Fibroblast of skin of abdomen (primary cell): ENCODE measurements at regions not wholly inside any gene's neighbourhood (a gene's known extent, or its start where the extent isn't known, plus 50 kb on each side); places are given as distances from the start of the nearest gene placed in this dataset.
"Not testable (repeated sequence)": the region's sequence is repeated elsewhere in the genome, so short reads cannot be mapped to it uniquely, and the experiment has no call there.

Experiments used
- DNase-seq: peaks from one replicate; pipeline ENCODE4 v3.0.0-alpha.2; 2013

DNA sequence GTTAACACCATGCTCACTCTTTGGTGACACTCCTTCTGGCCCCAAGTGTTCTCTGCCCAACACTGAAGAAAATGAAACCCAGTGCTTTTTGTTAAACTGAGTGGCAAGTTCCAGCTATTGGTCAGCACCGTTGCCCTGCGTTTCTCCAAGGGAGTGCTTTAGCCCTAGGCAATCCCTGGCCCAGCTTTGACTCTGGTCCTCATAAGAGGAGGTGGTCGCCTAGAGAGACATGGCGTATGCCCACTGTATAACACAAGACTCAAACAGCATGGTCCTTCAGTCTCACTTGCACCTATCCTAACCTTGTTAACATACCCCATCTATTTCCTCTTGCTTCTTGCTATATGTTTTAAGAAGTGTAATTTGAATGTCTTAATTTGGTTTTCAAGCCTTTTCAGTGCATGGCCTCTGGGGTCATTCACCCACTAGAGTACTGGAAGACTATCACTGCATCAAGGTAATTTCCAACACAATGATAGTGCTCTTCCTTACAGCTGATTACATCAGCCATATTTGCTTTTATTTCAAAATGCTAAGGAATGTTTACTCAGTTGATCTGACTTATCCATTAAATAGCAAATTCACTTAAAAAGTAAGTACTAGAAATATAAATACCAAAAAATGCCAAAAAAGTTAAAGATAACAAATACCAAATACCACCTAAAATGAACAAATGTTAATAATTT, 190.5 kb upstream of the SOX21 start:
- DNase-seq, result no peak

DNA sequence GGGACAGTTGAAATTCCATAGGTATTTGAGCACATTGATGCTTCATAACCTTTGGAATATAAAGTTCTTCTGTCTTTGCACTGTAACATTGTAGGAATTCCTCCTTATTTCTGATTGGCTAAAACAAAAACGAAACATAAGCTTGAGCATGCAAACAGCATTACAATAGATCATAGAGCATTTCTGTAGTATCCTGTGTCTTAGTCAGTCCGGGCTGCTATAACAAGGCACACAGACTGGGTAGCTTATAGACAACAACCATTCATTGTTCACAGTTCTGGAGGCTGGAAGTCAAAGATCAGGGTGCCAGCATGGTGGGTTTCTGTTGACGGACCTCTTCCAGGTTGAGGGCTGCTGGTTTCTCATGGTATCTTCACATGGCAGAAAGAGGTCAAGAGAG, 188.7 kb upstream of the SOX21 start:
- no peak for DNase-seq

DNA sequence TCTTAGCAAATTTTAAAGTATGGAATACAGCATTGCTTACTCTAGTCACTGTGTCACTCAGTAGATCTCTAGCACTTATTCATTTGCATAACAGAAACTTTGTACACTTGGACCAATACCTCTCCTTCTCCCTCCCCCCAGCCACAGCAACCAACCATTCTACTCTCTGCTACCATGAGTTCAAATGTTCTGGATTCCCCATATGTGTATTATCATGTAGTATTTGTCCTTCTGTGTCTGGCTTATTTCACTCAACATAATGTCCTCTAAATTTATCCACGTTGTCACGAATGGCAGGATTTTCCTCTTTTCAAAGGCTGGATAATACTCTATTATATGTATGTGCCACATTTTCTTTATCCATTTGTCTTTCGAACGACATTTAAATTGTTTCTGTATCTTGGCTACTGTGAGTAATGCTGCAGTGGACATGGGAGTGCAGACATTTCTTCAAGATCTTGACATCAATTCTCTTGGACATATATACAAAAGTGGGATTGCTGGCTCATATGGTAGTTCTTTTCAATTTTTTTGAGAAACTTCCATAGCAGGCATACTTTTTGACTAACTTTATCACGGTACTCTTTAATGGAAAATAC, 184.5 kb upstream of the SOX21 start:
- no peak for DNase-seq

DNA sequence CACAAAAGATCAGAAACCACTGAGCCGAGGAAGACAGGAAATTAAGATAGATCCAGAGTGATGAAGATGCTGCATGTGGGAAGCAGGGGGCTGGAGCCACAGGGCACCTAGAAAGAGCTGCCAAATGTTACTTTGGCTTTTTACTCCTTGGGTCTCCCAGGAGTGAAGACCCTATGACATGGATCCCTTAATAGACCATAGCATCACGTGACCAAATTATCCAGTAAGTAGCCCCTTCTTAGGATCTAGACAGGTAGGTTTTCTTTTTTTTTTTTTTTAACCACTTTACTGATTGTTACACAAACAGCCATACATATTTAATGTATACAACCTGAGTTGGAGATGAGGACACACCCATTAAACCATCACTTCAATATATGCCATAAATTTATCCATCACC, 183.9 kb upstream of the SOX21 start:
- no peak for DNase-seq

DNA sequence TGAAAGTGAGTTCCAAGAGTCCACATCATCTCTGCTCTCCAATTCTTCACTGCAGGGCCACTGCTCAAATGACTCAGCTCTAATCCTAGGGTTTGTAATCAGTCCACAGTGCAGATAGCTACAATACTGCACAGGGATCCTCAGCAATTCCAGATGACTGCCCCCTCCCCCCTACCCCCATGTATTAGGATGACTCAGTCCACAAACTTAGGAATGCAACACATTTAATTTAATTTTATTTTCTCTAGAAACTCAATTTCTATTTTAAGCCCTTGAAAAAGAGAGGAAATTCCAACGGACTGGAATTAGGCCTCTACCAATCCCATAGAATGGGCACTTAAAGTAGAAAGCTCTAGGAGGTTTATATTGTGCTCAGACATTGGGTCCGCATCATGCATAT, 173.8 kb upstream of the SOX21 start:
- DNase-seq, result peak; percentile 87

DNA sequence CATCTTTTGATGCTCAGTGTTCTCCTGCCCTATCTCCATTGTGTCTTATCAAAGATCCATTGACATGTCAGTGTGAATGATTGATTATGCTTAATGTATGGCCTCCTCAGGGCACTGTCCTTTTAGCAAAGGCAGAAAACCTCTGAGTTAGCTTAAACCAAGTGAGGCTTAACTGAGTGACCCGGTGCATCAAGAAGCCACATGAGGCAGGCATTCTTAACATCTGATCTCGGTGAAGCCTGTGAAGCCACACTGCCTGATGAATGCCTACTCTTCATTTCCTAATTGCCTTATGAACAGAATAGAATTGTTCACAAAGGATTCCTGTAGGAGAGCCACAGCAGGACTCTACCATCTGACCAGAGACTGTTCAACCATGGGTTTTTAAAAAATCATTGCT, 168.1 kb upstream of the SOX21 start:
- DNase-seq, result no peak

DNA sequence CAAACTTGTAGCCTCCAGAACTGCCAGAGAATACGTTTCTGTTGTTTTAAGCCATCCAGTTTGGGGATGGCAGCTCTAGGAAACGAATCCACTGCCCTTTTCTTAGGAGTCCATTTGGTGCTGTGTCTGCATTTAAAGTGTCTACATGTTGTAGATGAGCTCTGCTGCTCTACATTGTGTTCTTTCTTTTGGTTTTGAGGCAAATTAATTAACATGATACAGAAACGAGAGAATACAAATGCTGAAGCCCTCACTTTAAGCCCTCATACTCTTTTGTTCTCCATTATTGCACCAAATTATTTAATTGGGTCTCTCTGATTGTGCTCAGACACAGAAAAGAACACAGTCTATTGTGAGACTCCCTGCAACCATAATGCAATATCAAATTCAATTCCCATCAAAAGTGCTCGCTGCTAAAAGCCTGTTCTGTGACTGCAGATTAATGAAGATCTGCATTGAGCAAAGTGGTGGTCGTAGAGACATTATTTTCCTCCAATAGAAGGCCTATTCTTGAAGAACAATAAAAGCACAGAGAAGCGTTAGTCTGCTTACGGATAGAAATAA, 166.3 kb upstream of the SOX21 start:
- DNase-seq, result no peak

DNA sequence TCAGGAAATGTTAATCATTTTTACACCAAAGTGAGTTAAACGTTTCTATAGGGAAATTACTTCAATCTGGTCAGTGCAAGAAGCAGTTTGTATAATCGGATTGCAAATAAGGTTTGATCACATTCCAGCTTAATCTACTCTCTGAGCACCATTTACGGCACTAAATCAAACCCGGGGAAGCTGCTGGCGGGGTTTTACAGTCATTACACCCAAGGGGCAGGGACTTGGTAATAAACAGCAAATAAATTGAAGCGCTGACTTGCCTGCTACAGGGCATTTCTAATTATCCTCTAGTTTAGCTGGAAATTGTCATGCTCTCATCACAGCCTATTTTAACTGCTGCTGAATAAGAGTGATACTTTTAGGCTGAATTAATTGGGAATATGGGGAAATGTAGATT, 152.1 kb upstream of the SOX21 start:
- DNase-seq, result no peak

DNA sequence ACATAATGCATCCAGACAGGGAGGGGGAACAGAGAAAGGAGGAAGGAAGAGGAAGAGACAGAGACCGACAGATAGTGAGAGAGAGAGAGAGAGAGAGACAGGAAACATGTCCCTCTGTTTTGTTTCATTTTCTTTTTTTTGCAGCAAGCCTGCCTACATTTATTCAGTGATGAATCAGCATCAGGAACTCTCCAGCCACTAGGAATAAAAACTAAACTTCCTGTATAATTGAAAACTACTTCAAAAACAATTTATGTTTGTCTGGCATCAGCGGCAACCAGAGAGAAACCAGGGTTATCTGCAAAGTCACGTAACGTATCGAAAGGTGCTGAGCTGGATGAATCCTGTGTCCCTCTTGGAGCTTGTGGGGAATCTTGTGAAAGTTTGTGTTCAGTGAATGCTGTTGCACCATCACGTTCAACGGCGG, 148.6 kb upstream of the SOX21 start:
- DNase-seq, result peak; percentile 12

DNA sequence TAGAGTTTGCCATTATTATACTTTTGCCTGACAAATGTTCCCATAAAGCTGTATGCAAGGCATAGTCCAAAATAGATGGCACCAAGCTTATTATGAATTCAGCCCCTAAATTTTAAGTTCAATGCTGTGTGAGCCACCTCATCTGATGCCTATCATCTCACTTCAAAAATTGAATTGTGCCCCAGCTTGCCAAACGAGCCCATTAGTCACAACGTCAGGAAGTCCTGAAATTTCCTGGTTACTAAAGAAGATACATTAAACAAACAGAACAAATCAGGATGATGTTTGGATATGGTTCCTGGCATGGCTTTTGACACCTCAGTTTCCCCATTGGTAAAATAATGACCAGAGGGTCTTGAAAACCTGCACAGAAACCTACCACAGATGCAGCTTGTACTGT, 147.5 kb upstream of the SOX21 start:
- DNase-seq, result no peak

DNA sequence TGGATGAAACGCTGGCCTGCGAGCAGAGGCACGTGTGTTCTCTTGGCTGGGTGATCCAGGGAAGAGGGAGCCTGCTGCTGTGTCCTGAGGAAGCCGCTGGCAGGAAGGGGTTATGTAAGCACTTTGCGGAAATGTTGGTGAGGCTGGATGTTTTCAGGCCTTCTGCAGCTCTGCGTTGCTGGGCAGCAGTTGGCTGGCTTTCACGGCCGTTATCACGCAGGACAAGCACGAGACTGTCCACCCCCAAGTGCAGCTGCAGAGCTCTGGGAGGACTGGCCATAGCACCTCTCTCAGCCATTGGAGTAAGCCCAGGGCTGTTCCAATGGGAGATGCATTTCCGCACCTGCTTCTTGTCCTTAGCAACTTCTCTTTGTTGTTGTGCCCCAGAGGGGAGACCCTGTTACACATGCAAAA, 146.9 kb upstream of the SOX21 start:
- DNase-seq, result no peak

DNA sequence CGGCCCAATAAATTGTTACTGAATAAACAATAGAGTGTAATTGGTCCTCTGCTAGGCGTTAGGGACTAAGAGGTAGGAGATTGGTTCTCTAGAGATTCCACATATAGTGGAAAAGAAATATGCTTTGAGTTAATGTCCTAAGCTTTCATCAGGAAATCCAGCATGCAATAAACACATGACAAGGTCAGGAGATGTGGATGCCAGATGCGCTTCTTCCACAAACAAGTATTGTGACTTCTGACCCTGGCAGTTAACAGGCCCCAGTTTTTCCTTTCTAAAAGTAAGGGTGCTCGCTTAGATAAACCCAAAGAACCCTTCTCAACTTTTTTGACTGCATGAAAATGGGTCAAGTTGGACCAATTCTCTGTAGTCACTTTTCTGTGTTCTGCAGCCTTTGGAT, 146.5 kb upstream of the SOX21 start:
- no peak for DNase-seq

DNA sequence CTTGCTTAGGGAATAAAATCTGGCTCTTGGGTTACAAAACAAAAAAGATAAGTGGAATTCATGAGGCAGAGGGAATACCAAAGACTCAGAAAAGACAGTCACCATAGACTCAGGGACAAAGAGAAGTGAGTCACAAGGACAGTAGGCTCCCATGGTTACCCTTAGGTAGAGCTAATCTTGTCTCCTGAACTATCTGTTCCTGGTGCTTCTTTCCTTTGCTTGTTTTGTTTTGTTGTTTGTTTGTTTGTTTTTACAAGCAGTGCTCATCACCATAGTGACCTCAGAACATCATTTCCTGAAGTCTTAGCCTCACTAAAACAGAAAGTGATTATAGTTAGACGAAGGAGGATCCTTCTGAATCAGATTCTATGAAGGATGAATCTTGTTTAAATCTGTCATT, 142.3 kb upstream of the SOX21 start:
- DNase-seq, result no peak

DNA sequence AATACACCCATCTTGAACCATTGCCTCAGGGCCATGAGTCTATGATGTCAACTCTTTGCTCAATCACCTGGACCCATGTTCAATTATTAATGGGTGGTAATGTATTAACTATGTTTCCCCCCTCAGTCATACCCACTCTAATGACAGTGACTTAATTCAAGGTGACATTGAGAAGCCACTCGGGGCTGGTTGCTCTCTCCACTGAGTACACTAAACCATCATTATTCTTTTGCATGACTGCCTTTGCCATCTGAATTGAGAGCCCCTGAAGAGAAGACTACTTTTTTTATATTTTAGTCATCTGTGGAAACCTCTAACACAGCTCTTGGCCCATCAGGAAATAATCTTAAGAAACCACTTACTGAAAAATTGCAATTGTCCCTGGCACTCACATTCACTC, 139.2 kb upstream of the SOX21 start:
- no peak for DNase-seq

DNA sequence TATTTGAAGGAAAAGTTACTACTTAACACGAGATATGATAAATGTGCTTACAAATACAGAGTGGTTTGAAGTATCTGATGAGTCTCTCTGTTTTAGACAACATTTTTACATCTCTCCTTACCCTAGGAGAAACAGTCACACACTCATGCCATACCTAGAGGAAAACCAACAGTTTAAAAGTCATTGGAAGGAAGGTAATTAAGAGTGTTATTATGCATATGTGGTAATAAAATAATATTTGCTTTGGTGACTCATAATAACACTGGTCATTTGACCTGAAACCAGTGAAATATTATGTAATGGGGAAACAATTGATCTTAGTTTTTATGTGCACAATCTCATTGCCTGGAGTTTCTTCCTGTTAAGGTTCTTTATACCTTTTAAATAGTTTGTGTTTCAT, 136.9 kb upstream of the SOX21 start:
- no peak for DNase-seq

DNA sequence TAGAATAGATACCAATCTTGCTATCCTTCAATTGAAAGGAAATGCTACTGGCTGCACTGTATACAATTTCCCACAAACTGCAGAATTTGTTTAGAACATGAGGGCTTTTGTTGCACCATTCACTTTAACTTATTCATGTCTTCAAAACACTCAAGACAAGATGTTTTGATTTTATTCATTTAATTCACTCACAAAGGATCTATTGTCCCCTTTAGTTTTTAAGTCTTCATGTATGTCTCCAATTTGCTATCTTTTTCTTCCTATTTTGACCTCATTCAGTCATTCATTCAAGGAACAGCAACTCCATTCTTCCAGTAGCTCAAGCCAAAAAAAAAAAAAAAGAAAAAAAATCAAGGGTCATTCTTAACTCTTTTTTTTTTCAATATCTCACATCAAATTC, 130.6 kb upstream of the SOX21 start:
- no peak for DNase-seq

DNA sequence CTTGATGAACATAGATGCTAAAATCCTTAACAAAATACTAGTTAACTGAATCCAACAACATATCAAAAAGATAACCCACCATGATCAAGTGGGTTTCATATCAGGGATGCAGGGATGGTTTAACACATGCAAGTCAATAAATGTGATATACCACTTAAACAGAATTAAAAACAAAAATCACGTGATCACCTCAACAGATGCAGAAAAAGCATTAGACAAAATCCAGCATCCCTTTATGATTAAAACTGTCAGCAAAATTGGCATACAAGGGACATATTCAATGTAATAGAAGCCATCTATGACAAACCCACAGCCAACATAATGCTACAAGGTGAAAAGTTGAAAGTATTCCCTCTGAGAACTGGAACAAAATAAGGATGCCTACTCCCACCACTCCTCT, 124.7 kb upstream of the SOX21 start:
- DNase-seq, result not testable (repeated sequence)

DNA sequence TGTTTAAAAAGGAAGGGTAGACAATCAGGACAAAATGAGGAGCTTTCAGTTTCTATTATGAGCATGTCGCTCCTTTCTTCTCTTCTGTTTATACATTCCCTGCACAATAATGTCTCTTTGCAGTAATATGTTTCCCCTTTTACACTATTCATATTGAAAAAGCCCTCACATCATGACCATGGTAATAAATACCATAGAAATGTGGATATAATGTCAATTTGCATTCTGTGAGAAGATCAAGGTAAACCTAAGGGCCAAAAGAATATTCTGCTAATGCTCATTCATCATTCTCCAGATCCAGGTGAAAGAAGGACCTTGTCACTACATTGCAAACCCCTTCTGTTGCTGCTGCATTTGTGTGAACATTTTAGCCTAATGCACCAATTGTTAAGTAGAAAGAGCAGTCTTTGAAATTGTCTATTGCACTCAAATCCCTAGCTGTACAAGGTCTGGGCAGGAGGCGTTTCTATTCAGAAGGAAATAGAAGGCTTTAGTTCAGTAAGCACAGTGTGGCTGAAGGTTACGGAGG, 117.6 kb upstream of the SOX21 start:
- no peak for DNase-seq

DNA sequence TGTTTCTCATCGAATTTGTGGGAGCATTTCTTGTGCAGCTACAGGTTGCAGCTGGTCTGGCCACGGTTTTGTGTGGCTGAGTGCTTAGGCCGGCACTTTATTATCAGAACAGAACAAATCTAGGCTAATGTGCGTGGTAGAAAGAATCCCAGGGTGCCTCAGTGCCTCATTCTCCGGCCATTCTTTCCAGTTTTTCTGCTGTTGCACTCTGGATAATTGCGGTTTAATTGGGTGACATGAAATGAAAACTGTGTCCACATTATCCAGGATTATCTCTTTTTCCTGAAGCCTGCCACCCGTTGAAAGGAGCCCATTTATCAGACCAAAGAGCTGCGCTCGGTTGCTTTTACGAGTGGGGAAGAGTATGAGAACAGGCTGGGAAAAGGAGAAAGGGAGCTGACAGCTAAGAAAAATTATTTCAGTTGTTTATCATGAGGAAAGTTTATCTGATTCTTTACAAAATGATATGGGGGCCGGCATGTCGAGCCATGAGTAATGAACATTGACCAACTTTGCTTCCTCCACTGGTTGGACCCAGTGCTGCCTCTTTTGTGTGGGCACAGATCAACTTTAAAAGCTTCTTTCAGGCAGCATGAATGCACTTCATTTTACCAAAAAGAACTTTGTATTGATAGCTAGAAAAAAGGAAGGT, 117.0 kb upstream of the SOX21 start:
- no peak for DNase-seq

DNA sequence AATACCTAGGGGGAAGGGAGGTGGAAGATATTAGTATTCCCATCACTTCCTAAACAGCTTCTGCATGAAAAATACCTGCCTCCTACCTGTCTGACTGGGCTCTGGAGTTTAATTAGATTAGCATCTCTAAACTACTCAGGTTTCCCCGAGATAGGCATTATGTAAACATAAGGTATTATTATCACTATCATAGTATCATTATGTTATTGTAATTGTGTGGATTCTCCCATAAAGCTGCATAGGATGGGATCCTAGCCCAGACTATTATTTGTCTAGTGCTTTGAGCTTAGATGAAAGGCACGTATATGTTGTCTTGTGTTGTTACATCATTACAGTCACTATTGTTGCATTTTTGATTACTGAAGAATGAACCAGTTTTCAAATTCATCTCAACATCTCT, 115.2 kb upstream of the SOX21 start:
- no peak for DNase-seq

DNA sequence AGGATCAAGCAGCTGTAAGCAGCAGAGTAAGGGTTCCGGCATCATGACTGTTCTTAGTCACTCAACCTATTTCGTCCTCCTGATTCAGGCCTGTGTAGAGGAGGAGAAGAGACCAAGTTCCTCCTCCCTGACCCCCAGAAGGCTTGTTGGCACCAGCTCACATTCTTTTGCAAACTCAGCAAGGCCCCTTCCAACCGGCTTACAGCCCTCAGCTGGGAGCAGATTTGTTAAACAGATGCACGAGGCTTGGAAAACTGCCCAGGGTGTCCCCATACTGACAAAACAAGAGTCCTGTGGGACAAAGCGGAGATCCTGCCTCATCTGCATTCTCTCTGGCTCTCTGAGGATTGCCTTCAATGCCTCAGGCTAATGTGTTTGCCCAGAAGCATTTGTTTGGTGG, 113.2 kb upstream of the SOX21 start:
- peak; percentile 12 for DNase-seq

DNA sequence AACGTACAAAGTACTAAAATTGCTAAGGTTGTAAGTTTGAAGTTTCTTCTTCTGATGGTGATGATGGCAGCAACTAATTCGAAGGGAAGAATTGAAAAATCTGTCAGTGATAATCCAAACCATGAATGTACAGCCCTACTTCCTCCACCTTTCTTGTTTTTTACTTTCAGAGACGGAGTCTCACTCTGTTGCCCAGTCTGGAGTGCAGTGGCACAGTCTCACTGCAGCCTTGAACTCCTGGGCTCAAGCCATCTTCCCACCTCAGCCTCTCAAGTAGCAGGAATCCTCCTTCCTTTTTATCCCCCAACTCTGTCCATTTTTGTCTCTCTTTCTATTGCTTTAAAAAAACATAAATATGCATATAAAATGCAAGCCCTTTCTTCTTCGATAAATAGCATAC, 112.3 kb upstream of the SOX21 start:
- DNase-seq, result no peak

DNA sequence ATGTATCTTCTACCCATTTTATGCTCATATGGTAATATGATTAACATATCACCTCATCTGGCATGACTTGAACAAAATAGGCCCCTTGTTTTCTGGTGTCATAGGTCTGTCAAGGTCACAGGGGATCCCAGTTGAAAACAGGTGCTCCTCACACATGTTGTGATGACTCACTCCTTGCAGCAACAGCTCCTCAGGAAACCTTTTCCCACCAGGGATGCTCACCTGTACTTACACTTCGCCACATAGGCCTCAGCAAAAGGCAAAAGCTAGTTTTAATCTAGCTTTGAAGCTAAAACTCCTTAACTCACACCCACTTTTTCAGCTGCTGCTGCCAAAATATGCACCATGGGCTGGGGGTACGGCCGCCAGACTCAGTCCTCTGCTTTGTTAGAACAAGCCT, 110.0 kb upstream of the SOX21 start:
- DNase-seq, result no peak

DNA sequence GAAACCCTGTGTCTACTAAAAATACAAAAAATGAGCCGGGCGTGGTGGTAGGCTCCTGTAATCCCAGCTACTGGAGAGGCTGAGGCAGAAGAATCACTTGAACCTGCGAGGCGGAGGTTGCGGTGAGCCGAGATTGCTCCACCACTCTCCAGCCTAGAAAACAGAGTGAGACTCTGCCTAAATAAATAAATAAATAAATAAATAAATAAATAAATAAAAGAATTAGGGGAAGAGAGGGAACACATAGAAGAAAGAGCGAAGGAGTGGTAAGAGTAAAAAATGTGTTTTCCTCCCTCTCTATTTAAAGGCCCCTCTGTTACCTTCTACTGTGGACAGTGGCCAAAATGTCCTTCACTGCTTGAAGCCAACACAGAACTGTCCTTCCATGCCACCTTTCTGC, 103.9 kb upstream of the SOX21 start:
- DNase-seq, result no peak
